ENCODE measurements at regions not wholly inside any gene's neighbourhood (a gene's known extent, or its start where the extent isn't known, plus 50 kb on each side); places are given as distances from the start of the nearest gene placed in this dataset.

- TF ChIP-seq CTCF (IDR thresholded peaks at IDR 0.05), result no peak
- no peak for TF ChIP-seq POLR2A (IDR thresholded peaks at IDR 0.05)
- no peak for TF ChIP-seq POLR2AphosphoS5 (IDR thresholded peaks at IDR 0.05)
- TF ChIP-seq EP300 (IDR thresholded peaks at IDR 0.05), result no peak
Observed at GRCh38 chr13:68970532-68970931, 1137.1 kb upstream of the ATXN8OS start.

Measured in sigmoid colon (tissue), 4 donors.